ENCODE measurements at regions not wholly inside any gene's neighbourhood (a gene's known extent, or its start where the extent isn't known, plus 50 kb on each side); places are given as distances from the start of the nearest gene placed in this dataset.

DNA sequence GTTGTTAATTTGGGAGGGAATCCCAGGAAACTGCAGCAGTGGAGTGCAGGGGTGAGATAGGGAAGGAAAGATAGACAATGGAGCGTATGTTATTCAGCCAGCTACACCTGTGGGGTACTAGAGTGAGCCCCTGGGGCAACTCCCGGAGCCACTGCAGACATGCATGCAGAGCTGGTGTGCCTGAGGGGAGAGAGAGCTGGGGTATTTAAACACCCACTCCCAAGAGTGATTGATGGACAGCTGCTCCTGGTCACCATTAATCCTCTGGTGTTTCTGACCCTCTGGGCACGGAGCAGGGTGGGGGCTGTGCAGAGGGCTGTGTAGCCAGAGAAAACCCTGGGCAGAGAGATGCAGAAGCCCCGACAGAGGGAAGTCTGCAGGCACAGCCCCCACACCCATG lies 146.7 kb upstream of the CDH4 start:
- Mint-ChIP-seq H3K9me3 (no peaks in the 10 kb centered on the region), H3K27me3 (no peaks in the 10 kb centered on the region), H3K36me3 (ENCODE audit: low read depth) (no peaks in the 10 kb centered on the region), H3K4me3 (no peak overlapping the region), H3K27ac (no peak overlapping the region), H3K4me1 (ENCODE audit: low read depth) (no peaks in the 10 kb centered on the region)
- intact Hi-C loops (cut with micrococcal nuclease): no loop called here
- TF ChIP-seq, protein P1, sequence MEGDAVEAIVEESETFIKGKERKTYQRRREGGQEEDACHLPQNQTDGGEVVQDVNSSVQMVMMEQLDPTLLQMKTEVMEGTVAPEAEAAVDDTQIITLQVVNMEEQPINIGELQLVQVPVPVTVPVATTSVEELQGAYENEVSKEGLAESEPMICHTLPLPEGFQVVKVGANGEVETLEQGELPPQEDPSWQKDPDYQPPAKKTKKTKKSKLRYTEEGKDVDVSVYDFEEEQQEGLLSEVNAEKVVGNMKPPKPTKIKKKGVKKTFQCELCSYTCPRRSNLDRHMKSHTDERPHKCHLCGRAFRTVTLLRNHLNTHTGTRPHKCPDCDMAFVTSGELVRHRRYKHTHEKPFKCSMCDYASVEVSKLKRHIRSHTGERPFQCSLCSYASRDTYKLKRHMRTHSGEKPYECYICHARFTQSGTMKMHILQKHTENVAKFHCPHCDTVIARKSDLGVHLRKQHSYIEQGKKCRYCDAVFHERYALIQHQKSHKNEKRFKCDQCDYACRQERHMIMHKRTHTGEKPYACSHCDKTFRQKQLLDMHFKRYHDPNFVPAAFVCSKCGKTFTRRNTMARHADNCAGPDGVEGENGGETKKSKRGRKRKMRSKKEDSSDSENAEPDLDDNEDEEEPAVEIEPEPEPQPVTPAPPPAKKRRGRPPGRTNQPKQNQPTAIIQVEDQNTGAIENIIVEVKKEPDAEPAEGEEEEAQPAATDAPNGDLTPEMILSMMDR (IDR thresholded peaks at IDR 0.05): no peak
- ChIA-PET POLR2A (no interaction called here), CTCF (no interaction called here)
- ATAC-seq (no peak), DNase-seq (no peak)

DNA sequence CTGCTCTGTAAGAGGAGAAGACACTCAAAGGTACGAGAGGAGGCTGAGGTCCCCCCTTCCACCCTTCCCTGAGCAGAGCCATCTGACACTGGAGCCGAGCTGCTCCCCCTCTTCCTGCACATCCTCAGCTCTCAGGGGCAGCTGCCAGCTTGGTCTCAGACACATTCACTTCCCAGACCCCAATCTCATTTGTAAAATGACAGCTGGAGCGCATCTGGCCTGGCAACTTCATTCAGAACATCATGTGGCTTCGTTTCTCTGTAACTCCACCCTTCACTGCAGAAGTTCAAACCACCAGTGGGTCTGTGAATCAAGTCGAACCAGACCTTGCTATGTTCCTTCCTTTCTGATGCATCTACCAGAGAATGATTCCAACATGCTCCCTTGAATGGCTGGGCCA lies 145.6 kb upstream of the CDH4 start:
- ATAC-seq (no peak), DNase-seq (no peak)
- intact Hi-C loops (cut with micrococcal nuclease): no loop called here
- H3K4me1 Mint-ChIP-seq (ENCODE audit: low read depth): no peaks in the 10 kb centered on the region
- ChIA-PET CTCF (no interaction called here), POLR2A (no interaction called here)
- H3K36me3 Mint-ChIP-seq (ENCODE audit: low read depth): no peaks in the 10 kb centered on the region
- no peaks in the 10 kb centered on the region for H3K9me3 Mint-ChIP-seq
- TF ChIP-seq, protein P1 (IDR thresholded peaks at IDR 0.05): no peak
- H3K27me3 Mint-ChIP-seq: no peaks in the 10 kb centered on the region
- no peak overlapping the region for H3K4me3 Mint-ChIP-seq
- H3K27ac Mint-ChIP-seq: no peak overlapping the region

DNA sequence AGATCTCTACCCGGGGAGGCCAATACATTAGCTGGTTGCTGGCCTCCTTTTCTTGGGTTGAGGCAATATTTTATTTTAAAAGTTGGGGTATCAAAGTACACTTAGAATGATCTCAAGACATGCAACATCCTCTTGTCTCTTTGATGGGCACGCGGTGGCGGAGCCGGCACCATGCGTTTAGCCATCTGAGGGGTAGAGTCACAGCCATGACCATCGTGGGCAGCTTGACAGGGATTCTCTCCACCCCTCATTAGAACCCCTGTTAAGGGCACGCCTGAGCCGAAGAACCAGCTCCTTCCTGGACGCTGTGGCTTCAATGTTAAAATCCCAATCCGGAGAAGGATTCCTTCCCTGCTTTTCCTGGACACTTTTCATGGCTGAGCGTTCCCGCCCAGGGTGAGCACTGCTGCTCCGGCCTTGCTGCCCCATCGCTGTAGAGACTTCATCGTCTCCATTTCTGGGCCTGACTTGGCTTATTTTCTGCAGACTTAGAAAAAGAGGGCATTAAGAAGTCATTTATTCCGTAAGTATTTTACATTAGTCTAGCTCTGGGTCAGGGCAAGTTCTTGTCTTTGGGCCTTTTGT lies 142.7 kb upstream of the CDH4 start:
- Mint-ChIP-seq H3K4me3 (no peak overlapping the region), H3K4me1 (ENCODE audit: low read depth) (no peaks in the 10 kb centered on the region), H3K27me3 (no peaks in the 10 kb centered on the region), H3K27ac (no peak overlapping the region), H3K9me3 (no peaks in the 10 kb centered on the region), H3K36me3 (ENCODE audit: low read depth) (no peaks in the 10 kb centered on the region)
- ChIA-PET POLR2A (no interaction called here), CTCF (no interaction called here)
- TF ChIP-seq, protein P1 (IDR thresholded peaks at IDR 0.05): no peak
- no peak for ATAC-seq
- no peak for DNase-seq
- intact Hi-C loops (cut with micrococcal nuclease): no loop called here

DNA sequence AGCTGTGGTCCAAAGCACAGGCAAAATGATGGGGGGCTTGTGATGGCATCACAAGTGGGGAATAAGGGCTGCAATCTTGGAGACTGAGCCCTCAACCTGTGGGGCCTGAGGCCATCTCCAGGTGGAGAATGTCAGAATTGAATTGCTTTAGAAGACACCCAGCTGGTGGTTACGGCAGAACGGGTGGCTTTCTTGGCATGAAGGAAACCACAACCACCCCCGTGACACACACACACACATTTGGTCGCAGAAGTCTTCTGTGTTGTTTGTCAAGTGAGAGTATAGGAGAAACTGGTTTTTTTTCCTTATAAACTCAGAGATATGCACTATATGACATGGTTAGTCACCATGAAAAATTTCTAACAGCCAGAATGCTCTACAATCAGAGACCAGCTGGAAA lies 139.5 kb upstream of the CDH4 start:
- TF ChIP-seq, protein P1 (IDR thresholded peaks at IDR 0.05): no peak
- ATAC-seq: no peak
- Mint-ChIP-seq H3K27me3 (no peaks in the 10 kb centered on the region), H3K4me3 (no peak overlapping the region), H3K36me3 (ENCODE audit: low read depth) (no peaks in the 10 kb centered on the region), H3K4me1 (ENCODE audit: low read depth) (no peaks in the 10 kb centered on the region), H3K9me3 (no peaks in the 10 kb centered on the region), H3K27ac (no peak overlapping the region)
- CTCF ChIA-PET: no interaction called here
- POLR2A ChIA-PET: no interaction called here
- intact Hi-C loops (cut with micrococcal nuclease): no loop called here
- no peak for DNase-seq

DNA sequence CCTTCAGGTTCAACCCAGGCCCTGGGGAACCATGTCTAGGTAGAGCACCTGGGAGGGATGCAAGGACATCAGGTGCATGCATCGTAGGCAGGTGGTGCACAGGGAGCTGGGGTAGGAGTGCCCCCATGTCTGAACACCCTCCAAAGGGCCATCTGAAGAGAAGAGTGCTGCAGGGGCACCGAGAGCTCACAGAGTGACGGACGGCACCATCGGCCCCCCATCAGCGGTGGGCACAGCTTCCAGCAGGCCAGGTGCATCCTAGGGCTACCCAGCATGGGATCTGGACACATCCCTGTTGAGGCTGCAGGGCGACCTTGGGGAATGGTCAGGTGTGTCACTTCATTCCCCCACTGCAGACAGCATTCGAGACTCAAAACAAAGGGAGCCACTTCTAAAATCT lies 138.3 kb upstream of the CDH4 start:
- intact Hi-C loops (cut with micrococcal nuclease): no loop called here
- H3K4me3 Mint-ChIP-seq: no peak overlapping the region
- peaks cover 2% of the 10 kb centered on the region for H3K27me3 Mint-ChIP-seq
- ChIA-PET POLR2A (no interaction called here), CTCF (no interaction called here)
- ATAC-seq: no peak
- no peaks in the 10 kb centered on the region for H3K36me3 Mint-ChIP-seq (ENCODE audit: low read depth)
- H3K9me3 Mint-ChIP-seq: no peaks in the 10 kb centered on the region
- no peaks in the 10 kb centered on the region for H3K4me1 Mint-ChIP-seq (ENCODE audit: low read depth)
- no peak overlapping the region for H3K27ac Mint-ChIP-seq
- TF ChIP-seq, protein P1 (IDR thresholded peaks at IDR 0.05): no peak
- DNase-seq: no peak

Data from activated CD8-positive, alpha-beta T cell treated with anti-CD3 and anti-CD28 coated beads for 36 hours (primary cell).